BE2C (cell line): ENCODE measurements at regions not wholly inside any gene's neighbourhood (a gene's known extent, or its start where the extent isn't known, plus 50 kb on each side); places are given as distances from the start of the nearest gene placed in this dataset.
A peak's percentile ranks its signal among the peaks of the same experiment; 100 is the strongest.

ENCODE experiments used
- DNase-seq: peaks from one replicate; pipeline ENCODE4 v3.0.0-alpha.2; 2020
- H3K27me3 ChIP-seq: fragments of 250-450 bp; sonication (Bioruptor Pico); 2 replicates; pipeline ENCODE4 v1.5.1; 2020; ENCODE audit warnings: mild to moderate bottlenecking
- H3K36me3 ChIP-seq: fragments of 250-450 bp; sonication (Bioruptor Pico); 2 replicates; pipeline ENCODE4 v1.5.1; 2020; ENCODE audit warnings: mild to moderate bottlenecking
- H3K4me1 ChIP-seq: fragments of 250-450 bp; sonication (Bioruptor Pico); 2 replicates; pipeline ENCODE4 v1.5.1; 2020
- H3K4me3 ChIP-seq: 2 replicates; pipeline ENCODE4 v1.5.1; 2011; ENCODE audit warnings: low read depth, low read length
- H3K9me3 ChIP-seq: fragments of 250-450 bp; sonication (Bioruptor Pico); 2 replicates; pipeline ENCODE4 v1.5.1; 2020
- CTCF ChIP-seq: IDR thresholded peaks from 2 replicates; pipeline ENCODE4 v1.5.1; 2012; ENCODE audit warnings: mild to moderate bottlenecking, low read depth, low read length

- 0 out of 2 replicates have a peak, but pooled peaks have one; percentile 6 for TF ChIP-seq CTCF
- no peak for DNase-seq
- peaks cover 3% of the 10 kb centered on the region; the same call in 1 of the 2 replicates for H3K27me3 ChIP-seq
Measured at GRCh38 chr13:111604097-111604496, 283.7 kb downstream of the TEX29 start.

GRCh38 chr13:111608556-111608955 lies 288.1 kb downstream of the TEX29 start:
- no peaks in the 10 kb centered on the region for H3K27me3 ChIP-seq
- no peaks in the 10 kb centered on the region for H3K4me1 ChIP-seq
- H3K36me3 ChIP-seq, result no peaks in the 10 kb centered on the region
- H3K9me3 ChIP-seq, result no peaks in the 10 kb centered on the region
- H3K4me3 ChIP-seq, result no peak overlapping the region
- DNase-seq, result no peak
- TF ChIP-seq CTCF, result no peak

More at GRCh38 chr13:111604097-111604496, 283.7 kb downstream of the TEX29 start:
- Histone ChIP-seq H3K36me3 (no peaks in the 10 kb centered on the region), H3K4me1 (no peaks in the 10 kb centered on the region), H3K4me3 (no peak overlapping the region), H3K9me3 (no peaks in the 10 kb centered on the region)

GRCh38 chr13:111609631-111610030 lies 289.2 kb downstream of the TEX29 start:
- no peak for TF ChIP-seq CTCF
- no peaks in the 10 kb centered on the region for H3K27me3 ChIP-seq
- H3K9me3 ChIP-seq, result no peaks in the 10 kb centered on the region
- H3K36me3 ChIP-seq, result no peaks in the 10 kb centered on the region
- H3K4me1 ChIP-seq, result no peaks in the 10 kb centered on the region
- no peak overlapping the region for H3K4me3 ChIP-seq
- no peak for DNase-seq

GRCh38 chr13:111610081-111610480 lies 289.6 kb downstream of the TEX29 start:
- no peak for DNase-seq
- Histone ChIP-seq H3K27me3 (no peaks in the 10 kb centered on the region), H3K4me1 (no peaks in the 10 kb centered on the region), H3K4me3 (no peak overlapping the region), H3K36me3 (no peaks in the 10 kb centered on the region), H3K9me3 (no peaks in the 10 kb centered on the region)
- no peak for TF ChIP-seq CTCF

GRCh38 chr13:111610879-111611278 lies 290.4 kb downstream of the TEX29 start:
- TF ChIP-seq CTCF, result no peak
- H3K27me3 ChIP-seq, result no peaks in the 10 kb centered on the region; the same call in none of the 2 replicates
- no peaks in the 10 kb centered on the region for H3K36me3 ChIP-seq
- no peaks in the 10 kb centered on the region for H3K4me1 ChIP-seq
- H3K4me3 ChIP-seq, result no peak overlapping the region
- H3K9me3 ChIP-seq, result no peaks in the 10 kb centered on the region
- DNase-seq, result no peak

GRCh38 chr13:111611651-111612050 lies 291.2 kb downstream of the TEX29 start:
- DNase-seq, result no peak
- Histone ChIP-seq H3K36me3 (no peaks in the 10 kb centered on the region), H3K27me3 (no peaks in the 10 kb centered on the region; the same call in none of the 2 replicates), H3K4me1 (no peaks in the 10 kb centered on the region), H3K9me3 (no peaks in the 10 kb centered on the region), H3K4me3 (no peak overlapping the region)
- TF ChIP-seq CTCF, result no peak
